Vagina (tissue), 2 donors: ENCODE measurements at regions not wholly inside any gene's neighbourhood (a gene's known extent, or its start where the extent isn't known, plus 50 kb on each side); places are given as distances from the start of the nearest gene placed in this dataset.

ENCODE experiments used
- DNase-seq, 2 donors: peaks; one replicate each; pipeline ENCODE4 v3.0.0-alpha.2; 2017; ENCODE audit errors: extremely low spot score in 2 of 2
- H3K27ac ChIP-seq: fragments of 200-600 bp; sonication (generic); one replicate; pipeline ENCODE4 v1.5.1; 2019
- H3K27me3 ChIP-seq: fragments of 200-600 bp; sonication (generic); one replicate; pipeline ENCODE4 v1.5.1; 2019
- H3K36me3 ChIP-seq, 2 donors: fragments of 200-600 bp; sonication (generic); one replicate each; pipeline ENCODE4 v1.5.1; 2017 to 2019
- H3K4me1 ChIP-seq: fragments of 200-600 bp; sonication (generic); one replicate; pipeline ENCODE4 v1.5.1; 2019
- H3K4me3 ChIP-seq, 2 donors: fragments of 200-600 bp; sonication (generic); 1 replicate in 1 of 2; 2 replicates in 1 of 2; pipeline ENCODE4 v1.5.1; 2016 to 2019
- H3K9me3 ChIP-seq: fragments of 200-600 bp; sonication (generic); one replicate; pipeline ENCODE4 v1.5.1; 2019
- POLR2A ChIP-seq, 2 donors: fragments of 450-650 bp; IDR thresholded peaks; one replicate each; pipeline ENCODE4 v1.6.1; 2017; ENCODE audit warnings: antibody characterized with exemption in 2 of 2, mild to moderate bottlenecking in 2 of 2, moderate library complexity in 2 of 2
- POLR2AphosphoS5 ChIP-seq, 2 donors: sonication (generic); formaldehyde crosslinking; IDR thresholded peaks; one replicate each; pipeline ENCODE4 v1.9.0; 2017; ENCODE audit warnings: antibody characterized with exemption in 2 of 2, mild to moderate bottlenecking in 2 of 2, low read depth in 1 of 2; ENCODE audit not compliant: insufficient read depth in 1 of 2
- intact Hi-C: fragments of 100-400 bp; cut with DNase I; formaldehyde crosslinking; loops from one replicate; pipeline ENCODE4 v1.15.1; 2023
- TF ChIP-seq, protein P1 (sequence below), 3 experiments: fragments of 450-650 bp in 2 of 3; fragments of 200-600 bp in 1 of 3; sonication (generic) in 1 of 3; IDR thresholded peaks; one replicate each; pipeline ENCODE4 v1.5.1; 2017 to 2019; ENCODE audit warnings: antibody characterized with exemption in 3 of 3, mild to moderate bottlenecking in 2 of 3, moderate library complexity in 2 of 3

DNA sequence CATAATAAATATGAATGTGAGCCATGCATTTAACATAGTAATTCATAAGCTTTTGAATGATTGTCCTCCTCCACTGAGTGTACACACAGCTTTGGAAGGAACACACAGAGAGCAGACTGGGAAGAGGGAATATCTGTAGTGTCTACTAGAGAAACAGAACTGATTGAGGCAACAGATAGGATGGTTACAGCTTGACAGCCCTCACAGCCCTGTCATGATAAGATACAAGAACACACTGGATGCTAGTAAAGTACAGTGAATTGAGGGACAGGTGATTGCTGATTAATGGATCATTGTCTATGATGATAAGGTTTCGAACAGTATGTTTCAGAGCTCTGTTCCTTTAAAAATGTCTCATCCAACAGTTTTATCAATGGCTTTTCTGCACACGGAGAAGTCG, 383.4 kb upstream of the GBE1 start:
- Histone ChIP-seq H3K4me3 (no peak overlapping the region), H3K36me3 (no peaks in the 10 kb centered on the region), H3K4me1 (no peaks in the 10 kb centered on the region), H3K9me3 (no peaks in the 10 kb centered on the region), H3K27me3 (no peaks in the 10 kb centered on the region), H3K27ac (no peak overlapping the region)
- DNase-seq, result no peak
- no peak for TF ChIP-seq POLR2A (IDR thresholded peaks at IDR 0.05)
- TF ChIP-seq POLR2AphosphoS5 (IDR thresholded peaks at IDR 0.05; ENCODE audit: insufficient read depth in 1 of 2, low read depth in 1 of 2), result no peak
- TF ChIP-seq, protein P1, sequence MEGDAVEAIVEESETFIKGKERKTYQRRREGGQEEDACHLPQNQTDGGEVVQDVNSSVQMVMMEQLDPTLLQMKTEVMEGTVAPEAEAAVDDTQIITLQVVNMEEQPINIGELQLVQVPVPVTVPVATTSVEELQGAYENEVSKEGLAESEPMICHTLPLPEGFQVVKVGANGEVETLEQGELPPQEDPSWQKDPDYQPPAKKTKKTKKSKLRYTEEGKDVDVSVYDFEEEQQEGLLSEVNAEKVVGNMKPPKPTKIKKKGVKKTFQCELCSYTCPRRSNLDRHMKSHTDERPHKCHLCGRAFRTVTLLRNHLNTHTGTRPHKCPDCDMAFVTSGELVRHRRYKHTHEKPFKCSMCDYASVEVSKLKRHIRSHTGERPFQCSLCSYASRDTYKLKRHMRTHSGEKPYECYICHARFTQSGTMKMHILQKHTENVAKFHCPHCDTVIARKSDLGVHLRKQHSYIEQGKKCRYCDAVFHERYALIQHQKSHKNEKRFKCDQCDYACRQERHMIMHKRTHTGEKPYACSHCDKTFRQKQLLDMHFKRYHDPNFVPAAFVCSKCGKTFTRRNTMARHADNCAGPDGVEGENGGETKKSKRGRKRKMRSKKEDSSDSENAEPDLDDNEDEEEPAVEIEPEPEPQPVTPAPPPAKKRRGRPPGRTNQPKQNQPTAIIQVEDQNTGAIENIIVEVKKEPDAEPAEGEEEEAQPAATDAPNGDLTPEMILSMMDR (IDR thresholded peaks at IDR 0.05), result no peak
- intact Hi-C loops, result no loop called here

DNA sequence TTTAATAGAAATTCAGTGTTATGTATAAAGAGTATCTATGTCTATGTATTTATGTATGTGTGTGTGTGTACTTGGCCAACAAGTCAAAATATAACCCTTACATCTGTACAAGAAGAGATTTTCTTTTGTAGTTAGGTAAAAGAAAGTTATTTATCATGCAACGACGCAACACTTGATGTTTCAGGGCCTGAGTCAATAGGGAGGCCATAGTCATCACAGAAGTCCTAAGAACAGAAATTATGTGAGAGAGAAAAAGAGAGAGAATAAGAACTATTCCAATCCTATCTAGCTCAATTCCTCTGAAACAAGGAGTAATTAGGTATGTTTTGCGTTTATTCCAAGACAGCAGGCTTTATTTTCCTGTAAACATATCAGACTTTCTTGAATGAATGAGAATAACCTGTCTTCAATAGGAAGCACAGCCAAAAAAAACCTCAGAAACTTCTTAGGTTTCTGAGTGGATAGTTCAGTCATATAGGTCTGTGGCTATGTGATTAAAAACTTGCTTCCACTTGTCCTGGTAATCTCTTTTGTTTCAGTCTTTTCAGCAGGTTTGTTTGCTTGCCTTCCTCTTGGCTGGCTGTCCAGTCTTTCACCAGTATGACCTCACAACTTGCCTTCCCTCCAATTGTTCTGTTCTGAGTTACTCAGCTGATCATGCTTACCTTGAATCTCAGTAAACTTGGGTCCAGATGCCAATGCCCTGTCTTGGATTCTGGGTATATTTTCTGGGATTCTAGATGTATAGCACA, 382.4 kb upstream of the GBE1 start:
- no peak overlapping the region for H3K27ac ChIP-seq
- no peak for DNase-seq
- H3K4me3 ChIP-seq, result no peak overlapping the region
- no peaks in the 10 kb centered on the region for H3K9me3 ChIP-seq
- H3K36me3 ChIP-seq, result no peaks in the 10 kb centered on the region
- TF ChIP-seq, protein P1 (IDR thresholded peaks at IDR 0.05), result no peak
- TF ChIP-seq POLR2A (IDR thresholded peaks at IDR 0.05), result no peak
- TF ChIP-seq POLR2AphosphoS5 (IDR thresholded peaks at IDR 0.05; ENCODE audit: insufficient read depth in 1 of 2, low read depth in 1 of 2), result no peak
- intact Hi-C loops, result no loop called here
- no peaks in the 10 kb centered on the region for H3K27me3 ChIP-seq
- no peaks in the 10 kb centered on the region for H3K4me1 ChIP-seq

DNA sequence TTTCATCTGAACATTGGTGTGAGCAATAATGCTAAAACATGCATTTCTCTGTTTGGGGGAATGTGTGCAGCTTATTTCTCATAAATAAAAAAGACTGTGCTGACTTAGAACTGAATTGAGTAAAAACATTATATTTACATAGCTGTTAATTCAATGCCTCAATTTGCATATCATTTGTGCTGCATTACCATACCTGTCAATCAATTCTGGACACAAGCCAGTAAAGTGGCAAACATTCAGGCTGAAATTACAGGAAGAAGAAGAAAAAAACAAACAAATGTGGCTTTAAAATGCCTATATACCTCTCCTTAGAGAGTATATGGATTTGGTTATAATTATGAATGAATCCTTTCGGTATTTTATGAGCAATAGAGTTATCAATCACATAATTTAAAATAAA, 380.1 kb upstream of the GBE1 start:
- TF ChIP-seq, protein P1 (IDR thresholded peaks at IDR 0.05), result no peak
- TF ChIP-seq POLR2A (IDR thresholded peaks at IDR 0.05) (no peak), POLR2AphosphoS5 (IDR thresholded peaks at IDR 0.05; ENCODE audit: insufficient read depth in 1 of 2, low read depth in 1 of 2) (no peak)
- Histone ChIP-seq H3K36me3 (no peaks in the 10 kb centered on the region), H3K4me1 (no peaks in the 10 kb centered on the region), H3K9me3 (no peaks in the 10 kb centered on the region), H3K27ac (no peak overlapping the region), H3K4me3 (no peak overlapping the region), H3K27me3 (no peaks in the 10 kb centered on the region)
- intact Hi-C loops, result no loop called here
- DNase-seq, result no peak

DNA sequence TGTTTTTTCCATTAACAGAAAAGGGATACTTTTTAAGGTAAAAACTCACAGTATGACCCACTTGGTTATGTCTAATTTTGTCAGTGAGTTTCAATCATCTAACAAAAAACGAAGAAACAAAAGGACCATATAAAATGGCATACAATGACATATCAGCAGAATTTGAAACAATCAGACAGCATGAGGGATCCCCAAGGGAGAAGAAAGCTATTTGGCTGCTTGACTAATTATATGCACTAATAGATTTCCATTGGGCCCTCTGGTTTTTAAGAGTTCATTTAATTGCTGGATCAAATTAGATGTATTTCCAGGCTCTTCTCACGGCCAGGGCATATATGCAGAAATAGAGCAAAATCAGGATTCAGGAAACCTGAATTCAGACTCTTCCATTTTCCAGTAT, 376.4 kb upstream of the GBE1 start:
- Histone ChIP-seq H3K4me1 (no peaks in the 10 kb centered on the region), H3K36me3 (no peaks in the 10 kb centered on the region), H3K27ac (no peak overlapping the region), H3K27me3 (no peaks in the 10 kb centered on the region), H3K4me3 (no peak overlapping the region), H3K9me3 (no peaks in the 10 kb centered on the region)
- TF ChIP-seq POLR2AphosphoS5 (IDR thresholded peaks at IDR 0.05; ENCODE audit: insufficient read depth in 1 of 2, low read depth in 1 of 2), result no peak
- no peak for TF ChIP-seq POLR2A (IDR thresholded peaks at IDR 0.05)
- TF ChIP-seq, protein P1 (IDR thresholded peaks at IDR 0.05), result no peak
- intact Hi-C loops, result no loop called here
- no peak for DNase-seq

DNA sequence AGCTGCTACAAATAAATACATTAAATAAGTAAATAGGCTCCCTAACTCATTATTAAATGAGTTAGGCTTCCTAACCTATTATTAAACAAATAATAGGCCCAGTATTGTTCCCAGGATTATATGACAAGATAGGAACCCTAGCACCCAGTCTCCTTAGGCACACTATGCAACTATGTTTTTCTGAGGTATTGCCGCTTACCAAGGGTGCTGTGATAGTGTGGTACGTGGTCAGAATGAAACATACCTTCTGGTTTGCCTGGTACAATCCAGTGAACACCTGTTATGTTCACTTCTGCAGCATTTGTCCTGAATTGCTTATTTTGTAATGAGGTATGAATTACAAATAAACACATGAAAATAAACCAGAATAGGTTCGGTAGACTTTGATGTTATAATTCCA, 375.6 kb upstream of the GBE1 start:
- no peak for TF ChIP-seq POLR2A (IDR thresholded peaks at IDR 0.05)
- TF ChIP-seq POLR2AphosphoS5 (IDR thresholded peaks at IDR 0.05; ENCODE audit: insufficient read depth in 1 of 2, low read depth in 1 of 2), result no peak
- TF ChIP-seq, protein P1 (IDR thresholded peaks at IDR 0.05), result no peak
- intact Hi-C loops, result no loop called here
- Histone ChIP-seq H3K27ac (no peak overlapping the region), H3K27me3 (no peaks in the 10 kb centered on the region), H3K9me3 (no peaks in the 10 kb centered on the region), H3K4me1 (no peaks in the 10 kb centered on the region), H3K4me3 (no peak overlapping the region), H3K36me3 (no peaks in the 10 kb centered on the region)
- no peak for DNase-seq
